Activated CD4-positive, alpha-beta memory T cell treated with anti-CD3 and anti-CD28 coated beads for 36 hours (primary cell): ENCODE measurements at regions not wholly inside any gene's neighbourhood (a gene's known extent, or its start where the extent isn't known, plus 50 kb on each side); places are given as distances from the start of the nearest gene placed in this dataset.
"Not testable (repeated sequence)": the region's sequence is repeated elsewhere in the genome, so short reads cannot be mapped to it uniquely, and the experiment has no call there.

Source experiments
- CTCF ChIA-PET: fragments of 350-600 bp; sonication (Branson Sonifier 250); formaldehyde crosslinking; loops from one replicate; lab custom pipeline; 2021; ENCODE audit warnings: antibody characterized with exemption, inconsistent platforms; lab: Charles Lee
- POLR2A ChIA-PET: fragments of 350-600 bp; sonication (Branson Sonifier 250); formaldehyde crosslinking; loops from one replicate; lab custom pipeline; 2021; ENCODE audit warnings: antibody characterized with exemption; lab: Charles Lee
- DNase-seq: peaks from one replicate; pipeline ENCODE4 v3.0.0-alpha.2; 2020
- H3K27ac Mint-ChIP-seq: one replicate; pipeline ENCODE4 v1.8.0; 2021; ENCODE audit warnings: mixed read lengths
- H3K27me3 Mint-ChIP-seq: one replicate; pipeline ENCODE4 v1.8.0; 2021; ENCODE audit warnings: mixed read lengths
- H3K36me3 Mint-ChIP-seq: one replicate; pipeline ENCODE4 v1.8.0; 2021; ENCODE audit warnings: mixed read lengths
- H3K4me1 Mint-ChIP-seq: one replicate; pipeline ENCODE4 v1.8.0; 2021; ENCODE audit warnings: low read depth, mixed read lengths
- H3K4me3 Mint-ChIP-seq: one replicate; pipeline ENCODE4 v1.8.0; 2021; ENCODE audit warnings: mild to moderate bottlenecking, mixed read lengths
- H3K9me3 Mint-ChIP-seq: one replicate; pipeline ENCODE4 v1.8.0; 2021; ENCODE audit warnings: mixed read lengths
- intact Hi-C: fragments of 100-400 bp; cut with micrococcal nuclease; formaldehyde crosslinking; loops from one replicate; pipeline ENCODE4 v1.15.1; 2023

- no peak overlapping the region for H3K27ac Mint-ChIP-seq
- DNase-seq, result no peak
- ChIA-PET POLR2A (no interaction called here), CTCF (no interaction called here)
- H3K36me3 Mint-ChIP-seq, result no peaks in the 10 kb centered on the region
- no peaks in the 10 kb centered on the region for H3K9me3 Mint-ChIP-seq
- intact Hi-C loops, result no loop called here
- H3K27me3 Mint-ChIP-seq, result peaks cover 2% of the 10 kb centered on the region
- no peaks in the 10 kb centered on the region for H3K4me1 Mint-ChIP-seq
- no peak overlapping the region for H3K4me3 Mint-ChIP-seq
These were observed 535.7 kb upstream of the ACO1 start for GRCh38 chr9:31848505-31849285.

DNA sequence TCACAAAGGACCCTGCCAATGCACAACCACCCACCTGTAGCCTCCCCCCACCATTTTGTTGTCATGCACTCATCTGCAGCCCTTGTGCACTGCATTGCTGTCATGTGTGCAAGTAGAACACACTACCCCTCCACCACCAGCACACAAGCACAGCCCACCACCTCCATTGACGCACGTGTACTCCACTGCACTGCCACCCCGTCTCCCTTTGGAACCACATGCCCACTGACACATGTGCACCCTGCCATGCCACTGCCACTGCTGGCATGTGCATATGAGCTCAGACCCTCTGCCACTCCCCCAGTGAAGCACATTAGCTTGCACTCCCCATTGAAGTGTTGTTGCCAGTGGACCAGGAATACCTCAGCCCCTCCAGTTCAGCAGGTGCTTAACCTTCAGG, 530.3 kb upstream of the ACO1 start:
- CTCF ChIA-PET, result no interaction called here
- H3K9me3 Mint-ChIP-seq, result no peaks in the 10 kb centered on the region
- DNase-seq, result no peak

DNA sequence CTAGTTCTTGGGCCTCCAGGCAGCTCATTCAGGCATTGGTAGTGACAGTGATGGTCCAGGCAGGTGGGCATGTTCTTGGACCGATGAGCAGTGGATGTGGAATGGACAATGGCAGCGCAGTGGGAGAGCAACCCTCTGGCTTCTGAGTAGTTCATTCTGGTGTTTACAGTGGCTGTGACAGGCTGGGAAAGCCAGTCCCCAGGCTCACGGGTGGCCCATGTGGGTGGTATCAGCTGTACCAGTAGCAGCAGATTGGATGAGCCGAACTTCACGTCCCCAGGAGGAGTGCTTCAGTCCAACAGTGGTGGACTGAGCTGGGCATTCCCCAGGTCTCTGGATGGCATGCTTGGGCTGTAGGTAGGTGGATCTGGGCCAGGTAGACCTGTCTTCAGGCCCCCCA, 515.6 kb upstream of the ACO1 start:
- Mint-ChIP-seq H3K4me1 (no peaks in the 10 kb centered on the region), H3K9me3 (peaks cover 5% of the 10 kb centered on the region), H3K4me3 (no peak overlapping the region), H3K36me3 (no peaks in the 10 kb centered on the region), H3K27me3 (no peaks in the 10 kb centered on the region), H3K27ac (no peak overlapping the region)
- ChIA-PET CTCF (no interaction called here), POLR2A (no interaction called here)
- intact Hi-C loops, result no loop called here
- DNase-seq, result no peak

More for the DNA sequence above, 530.3 kb upstream of the ACO1 start:
- no peaks in the 10 kb centered on the region for H3K36me3 Mint-ChIP-seq
- no peaks in the 10 kb centered on the region for H3K4me1 Mint-ChIP-seq
- no peak overlapping the region for H3K4me3 Mint-ChIP-seq
- H3K27me3 Mint-ChIP-seq, result peaks cover 2% of the 10 kb centered on the region
- intact Hi-C loops, result no loop called here
- POLR2A ChIA-PET, result no interaction called here
- no peak overlapping the region for H3K27ac Mint-ChIP-seq

- no peak overlapping the region for H3K4me3 Mint-ChIP-seq
- H3K4me1 Mint-ChIP-seq, result no peaks in the 10 kb centered on the region
- peaks cover 5% of the 10 kb centered on the region for H3K9me3 Mint-ChIP-seq
- ChIA-PET CTCF (interaction anchor here (0.6 kb wide), 1 partner anchor 1089 kb away, joined by 3 read pairs; no protein-coding TSS in a partner anchor), POLR2A (no interaction called here)
- no peak overlapping the region for H3K27ac Mint-ChIP-seq
- no peaks in the 10 kb centered on the region for H3K36me3 Mint-ChIP-seq
- DNase-seq, result no peak
- no peaks in the 10 kb centered on the region for H3K27me3 Mint-ChIP-seq
- intact Hi-C loops, result no loop called here
These were observed 514.2 kb upstream of the ACO1 start for GRCh38 chr9:31870276-31870675.

- Mint-ChIP-seq H3K4me3 (no peak overlapping the region), H3K9me3 (no peaks in the 10 kb centered on the region), H3K27ac (no peak overlapping the region), H3K36me3 (no peaks in the 10 kb centered on the region), H3K4me1 (no peaks in the 10 kb centered on the region), H3K27me3 (no peaks in the 10 kb centered on the region)
- DNase-seq, result no peak
- ChIA-PET POLR2A (no interaction called here), CTCF (no interaction called here)
- intact Hi-C loops, result no loop called here
These were observed 510.7 kb upstream of the ACO1 start for GRCh38 chr9:31873722-31874121.

GRCh38 chr9:31894008-31894407, 490.4 kb upstream of the ACO1 start:
- no peak overlapping the region for H3K27ac Mint-ChIP-seq
- ChIA-PET POLR2A (no interaction called here), CTCF (no interaction called here)
- H3K36me3 Mint-ChIP-seq, result no peaks in the 10 kb centered on the region
- no peak overlapping the region for H3K4me3 Mint-ChIP-seq
- peaks cover 3% of the 10 kb centered on the region for H3K9me3 Mint-ChIP-seq
- no peak for DNase-seq
- H3K4me1 Mint-ChIP-seq, result no peaks in the 10 kb centered on the region
- intact Hi-C loops, result no loop called here
- peaks cover 2% of the 10 kb centered on the region for H3K27me3 Mint-ChIP-seq

DNA sequence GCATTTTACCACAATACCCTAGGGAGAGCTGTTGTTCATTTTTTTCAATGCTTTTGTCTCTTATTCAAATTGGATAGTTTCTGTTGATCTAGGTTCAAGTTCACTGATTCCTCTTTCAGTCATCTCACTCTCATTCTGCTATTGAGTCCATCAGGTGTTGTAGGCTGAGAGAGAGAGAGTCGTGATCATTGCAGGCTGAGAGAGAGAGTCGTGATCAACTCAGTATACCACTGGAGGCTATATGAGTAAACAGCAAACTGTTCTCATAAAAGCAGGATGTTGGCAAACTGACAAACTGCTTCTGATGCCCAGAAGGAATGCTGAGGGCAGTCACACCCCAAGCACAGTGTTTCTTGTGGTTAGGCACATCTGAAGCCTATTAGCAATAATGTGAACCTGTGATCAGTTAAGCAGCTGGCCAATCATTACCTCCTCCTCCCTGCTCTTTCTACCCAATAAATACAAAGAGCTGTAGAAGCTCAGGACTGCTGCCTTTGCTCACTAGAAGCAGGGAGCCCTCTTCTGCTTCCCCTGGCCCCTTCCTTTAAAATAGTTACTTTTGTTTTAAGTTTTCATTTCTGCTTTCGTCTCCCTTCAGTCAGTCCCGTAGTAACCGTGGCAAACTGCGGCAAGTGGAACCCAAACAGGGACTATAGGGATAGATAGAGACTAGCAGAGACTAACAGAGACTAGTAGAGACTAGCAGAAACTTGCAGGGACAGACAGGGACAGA, 476.1 kb upstream of the ACO1 start:
- Mint-ChIP-seq H3K36me3 (no peaks in the 10 kb centered on the region), H3K4me1 (no peaks in the 10 kb centered on the region), H3K27me3 (peaks cover 5% of the 10 kb centered on the region), H3K4me3 (no peak overlapping the region), H3K27ac (no peak overlapping the region), H3K9me3 (no peaks in the 10 kb centered on the region)
- POLR2A ChIA-PET, result no interaction called here
- CTCF ChIA-PET, result no interaction called here
- DNase-seq, result no peak
- intact Hi-C loops, result no loop called here

DNA sequence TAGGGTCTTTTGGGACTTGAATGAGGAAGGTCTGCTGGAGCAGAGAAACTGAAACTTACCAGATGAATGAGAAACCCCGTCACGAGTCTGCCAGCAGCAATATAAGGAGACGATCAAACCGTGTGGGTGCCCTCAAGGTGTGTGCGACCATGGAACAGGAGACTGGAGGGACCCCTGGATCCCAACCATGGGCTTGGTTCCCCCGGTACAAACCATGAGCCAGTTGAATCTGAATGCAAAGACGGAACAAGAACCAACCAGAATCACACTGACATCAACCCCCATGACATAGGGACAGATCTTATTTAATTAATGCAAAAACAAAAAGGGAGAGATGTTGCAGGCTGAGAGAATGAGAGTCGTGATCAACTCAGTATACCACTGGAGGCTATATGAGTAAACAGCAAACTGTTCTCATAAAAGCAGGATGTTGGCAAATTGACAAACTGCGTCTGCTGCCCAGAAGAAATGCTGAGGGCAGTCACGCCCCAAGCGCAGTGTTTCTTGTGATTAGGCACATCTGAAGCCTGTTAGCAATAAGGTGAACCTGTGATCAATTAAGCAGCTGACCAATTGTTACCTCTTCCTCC, 475.5 kb upstream of the ACO1 start:
- H3K36me3 Mint-ChIP-seq, result no peaks in the 10 kb centered on the region
- intact Hi-C loops, result no loop called here
- ChIA-PET POLR2A (no interaction called here), CTCF (no interaction called here)
- no peaks in the 10 kb centered on the region for H3K4me1 Mint-ChIP-seq
- no peak for DNase-seq
- no peak overlapping the region for H3K4me3 Mint-ChIP-seq
- no peak overlapping the region for H3K27ac Mint-ChIP-seq
- no peaks in the 10 kb centered on the region for H3K27me3 Mint-ChIP-seq
- H3K9me3 Mint-ChIP-seq, result no peaks in the 10 kb centered on the region

DNA sequence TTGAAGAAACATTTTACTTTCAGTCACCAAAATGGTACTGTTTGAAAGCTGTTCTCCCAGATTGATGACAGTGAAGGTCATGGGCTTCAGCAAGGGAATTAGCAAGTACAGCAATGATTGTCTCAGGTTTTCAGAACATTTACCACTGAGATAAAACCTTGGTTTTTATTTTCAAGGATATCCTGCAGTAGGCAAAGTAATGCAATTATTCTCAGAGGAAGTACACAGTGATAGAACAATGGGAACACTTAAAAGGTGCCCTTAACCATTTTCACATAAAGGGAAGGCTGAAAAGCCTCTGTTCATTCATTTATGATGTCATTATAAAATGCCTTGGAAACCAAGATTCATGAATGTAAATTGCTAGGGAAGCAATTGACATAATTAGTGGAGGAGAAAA, 471.8 kb upstream of the ACO1 start:
- no peak overlapping the region for H3K27ac Mint-ChIP-seq
- DNase-seq, result no peak
- H3K27me3 Mint-ChIP-seq, result no peaks in the 10 kb centered on the region
- ChIA-PET POLR2A (no interaction called here), CTCF (no interaction called here)
- no peaks in the 10 kb centered on the region for H3K4me1 Mint-ChIP-seq
- intact Hi-C loops, result no loop called here
- H3K36me3 Mint-ChIP-seq, result no peaks in the 10 kb centered on the region
- no peak overlapping the region for H3K4me3 Mint-ChIP-seq
- no peaks in the 10 kb centered on the region for H3K9me3 Mint-ChIP-seq

DNA sequence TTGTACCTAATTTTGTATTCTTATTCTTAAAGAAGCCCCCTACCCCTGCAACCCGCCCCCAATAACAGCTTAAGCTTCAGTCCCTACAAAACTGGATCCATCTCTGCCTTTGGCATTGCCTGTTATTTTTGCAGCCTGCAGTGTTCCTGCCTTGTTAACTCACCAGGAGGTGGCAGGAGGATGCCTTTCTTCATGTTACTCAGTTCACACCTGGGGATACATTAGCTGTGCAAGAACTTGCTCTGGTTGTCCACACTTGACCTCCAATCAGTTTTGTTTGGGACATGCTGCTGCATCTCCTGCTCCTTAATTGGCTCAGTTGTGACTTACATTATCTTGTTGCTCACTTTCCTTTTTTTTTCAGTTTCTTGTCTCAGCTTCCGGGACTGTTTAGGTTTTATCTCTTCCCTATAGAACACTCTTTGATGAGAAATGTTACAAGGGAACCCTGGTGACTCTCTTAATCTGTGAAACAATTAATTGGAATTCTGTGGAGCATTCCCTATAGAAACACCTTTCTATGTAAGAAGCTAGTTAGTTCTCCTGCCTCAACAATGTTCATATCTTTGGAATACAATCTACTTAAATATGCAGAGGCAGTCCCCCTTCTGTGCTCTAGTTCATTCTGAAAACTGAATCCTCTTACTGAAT, 467.7 kb upstream of the ACO1 start:
- Mint-ChIP-seq H3K27ac (no peak overlapping the region), H3K9me3 (no peaks in the 10 kb centered on the region), H3K4me1 (no peaks in the 10 kb centered on the region), H3K4me3 (no peak overlapping the region), H3K27me3 (no peaks in the 10 kb centered on the region), H3K36me3 (no peaks in the 10 kb centered on the region)
- intact Hi-C loops, result no loop called here
- CTCF ChIA-PET, result no interaction called here
- POLR2A ChIA-PET, result no interaction called here
- DNase-seq, result no peak

GRCh38 chr9:31937737-31938136, 446.7 kb upstream of the ACO1 start:
- H3K27ac Mint-ChIP-seq, H3K9me3 Mint-ChIP-seq, H3K4me3 Mint-ChIP-seq, DNase-seq, POLR2A ChIA-PET, H3K4me1 Mint-ChIP-seq, H3K36me3 Mint-ChIP-seq, CTCF ChIA-PET, intact Hi-C loops, H3K27me3 Mint-ChIP-seq: not testable (repeated sequence)

DNA sequence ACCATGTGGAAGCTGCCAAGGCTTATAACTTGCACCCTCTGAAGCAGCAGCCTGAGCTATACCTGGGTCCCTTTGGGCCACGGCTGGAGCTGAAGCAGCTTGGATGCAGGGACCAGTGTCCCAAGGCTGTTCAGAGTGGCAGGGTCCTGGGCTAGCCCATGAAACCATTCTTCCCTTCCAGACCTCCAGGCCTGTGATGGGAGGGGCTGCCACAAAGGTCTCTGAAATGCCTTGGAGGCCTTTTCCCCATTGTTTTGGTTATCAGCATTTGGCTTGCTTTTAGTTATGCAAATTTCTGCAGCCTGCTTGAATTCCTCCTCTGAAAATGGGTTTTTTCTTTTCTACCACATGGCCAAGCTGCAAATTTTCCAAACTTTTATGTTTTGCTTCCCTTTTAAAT, 433.7 kb upstream of the ACO1 start:
- Mint-ChIP-seq H3K4me3 (no peak overlapping the region), H3K9me3 (no peaks in the 10 kb centered on the region), H3K27me3 (no peaks in the 10 kb centered on the region), H3K4me1 (no peaks in the 10 kb centered on the region), H3K36me3 (no peaks in the 10 kb centered on the region), H3K27ac (no peak overlapping the region)
- DNase-seq, result no peak
- ChIA-PET POLR2A (no interaction called here), CTCF (no interaction called here)
- intact Hi-C loops, result no loop called here
